ENCODE measurements at regions not wholly inside any gene's neighbourhood (a gene's known extent, or its start where the extent isn't known, plus 50 kb on each side); places are given as distances from the start of the nearest gene placed in this dataset.

DNA sequence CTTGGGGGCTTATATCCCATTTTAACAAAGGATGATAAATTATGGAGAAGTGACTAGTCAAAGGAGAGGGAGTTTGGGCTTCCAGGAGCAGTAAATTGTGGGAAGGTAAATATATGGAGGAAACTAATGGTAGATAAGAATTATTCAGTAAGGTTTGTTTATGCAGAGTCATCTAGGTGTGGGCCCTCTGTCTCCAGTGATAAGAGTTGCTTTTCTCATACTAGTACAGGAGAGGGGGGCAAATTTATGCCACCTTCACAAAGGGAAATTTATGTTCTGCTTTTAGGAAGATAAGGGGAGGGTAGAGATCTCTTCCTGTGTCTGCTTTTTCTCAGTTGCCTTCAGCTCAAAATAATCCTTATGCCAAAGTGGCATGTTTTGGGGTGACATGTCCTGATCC lies 383.7 kb upstream of the PPP2R3A start (continued):
- TF ChIP-seq, protein P1, sequence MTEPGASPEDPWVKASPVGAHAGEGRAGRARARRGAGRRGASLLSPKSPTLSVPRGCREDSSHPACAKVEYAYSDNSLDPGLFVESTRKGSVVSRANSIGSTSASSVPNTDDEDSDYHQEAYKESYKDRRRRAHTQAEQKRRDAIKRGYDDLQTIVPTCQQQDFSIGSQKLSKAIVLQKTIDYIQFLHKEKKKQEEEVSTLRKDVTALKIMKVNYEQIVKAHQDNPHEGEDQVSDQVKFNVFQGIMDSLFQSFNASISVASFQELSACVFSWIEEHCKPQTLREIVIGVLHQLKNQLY (CRISPR knock-in tag; conservative IDR thresholded peaks at IDR 0.05), result no peak
- no peak for TF ChIP-seq RBFOX2 (IDR thresholded peaks at IDR 0.05; ENCODE audit: low read depth, low read length)
- no peak for TF ChIP-seq SMARCB1 (IDR thresholded peaks at IDR 0.05; ENCODE audit: insufficient read length, low read depth)
- TF ChIP-seq, protein P2, sequence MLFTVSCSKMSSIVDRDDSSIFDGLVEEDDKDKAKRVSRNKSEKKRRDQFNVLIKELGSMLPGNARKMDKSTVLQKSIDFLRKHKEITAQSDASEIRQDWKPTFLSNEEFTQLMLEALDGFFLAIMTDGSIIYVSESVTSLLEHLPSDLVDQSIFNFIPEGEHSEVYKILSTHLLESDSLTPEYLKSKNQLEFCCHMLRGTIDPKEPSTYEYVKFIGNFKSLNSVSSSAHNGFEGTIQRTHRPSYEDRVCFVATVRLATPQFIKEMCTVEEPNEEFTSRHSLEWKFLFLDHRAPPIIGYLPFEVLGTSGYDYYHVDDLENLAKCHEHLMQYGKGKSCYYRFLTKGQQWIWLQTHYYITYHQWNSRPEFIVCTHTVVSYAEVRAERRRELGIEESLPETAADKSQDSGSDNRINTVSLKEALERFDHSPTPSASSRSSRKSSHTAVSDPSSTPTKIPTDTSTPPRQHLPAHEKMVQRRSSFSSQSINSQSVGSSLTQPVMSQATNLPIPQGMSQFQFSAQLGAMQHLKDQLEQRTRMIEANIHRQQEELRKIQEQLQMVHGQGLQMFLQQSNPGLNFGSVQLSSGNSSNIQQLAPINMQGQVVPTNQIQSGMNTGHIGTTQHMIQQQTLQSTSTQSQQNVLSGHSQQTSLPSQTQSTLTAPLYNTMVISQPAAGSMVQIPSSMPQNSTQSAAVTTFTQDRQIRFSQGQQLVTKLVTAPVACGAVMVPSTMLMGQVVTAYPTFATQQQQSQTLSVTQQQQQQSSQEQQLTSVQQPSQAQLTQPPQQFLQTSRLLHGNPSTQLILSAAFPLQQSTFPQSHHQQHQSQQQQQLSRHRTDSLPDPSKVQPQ (CRISPR knock-in tag; IDR thresholded peaks at IDR 0.05; ENCODE audit: borderline replicate concordance), result no peak
- TF ChIP-seq, protein P3, sequence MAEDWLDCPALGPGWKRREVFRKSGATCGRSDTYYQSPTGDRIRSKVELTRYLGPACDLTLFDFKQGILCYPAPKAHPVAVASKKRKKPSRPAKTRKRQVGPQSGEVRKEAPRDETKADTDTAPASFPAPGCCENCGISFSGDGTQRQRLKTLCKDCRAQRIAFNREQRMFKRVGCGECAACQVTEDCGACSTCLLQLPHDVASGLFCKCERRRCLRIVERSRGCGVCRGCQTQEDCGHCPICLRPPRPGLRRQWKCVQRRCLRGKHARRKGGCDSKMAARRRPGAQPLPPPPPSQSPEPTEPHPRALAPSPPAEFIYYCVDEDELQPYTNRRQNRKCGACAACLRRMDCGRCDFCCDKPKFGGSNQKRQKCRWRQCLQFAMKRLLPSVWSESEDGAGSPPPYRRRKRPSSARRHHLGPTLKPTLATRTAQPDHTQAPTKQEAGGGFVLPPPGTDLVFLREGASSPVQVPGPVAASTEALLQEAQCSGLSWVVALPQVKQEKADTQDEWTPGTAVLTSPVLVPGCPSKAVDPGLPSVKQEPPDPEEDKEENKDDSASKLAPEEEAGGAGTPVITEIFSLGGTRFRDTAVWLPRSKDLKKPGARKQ (CRISPR knock-in tag; IDR thresholded peaks at IDR 0.05), result no peak
- TF ChIP-seq, protein P4, sequence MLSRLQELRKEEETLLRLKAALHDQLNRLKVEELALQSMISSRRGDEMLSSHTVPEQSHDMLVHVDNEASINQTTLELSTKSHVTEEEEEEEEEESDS (CRISPR knock-in tag; IDR thresholded peaks at IDR 0.05), result no peak
- TF ChIP-seq SAP30 (IDR thresholded peaks at IDR 0.05; ENCODE audit: borderline replicate concordance, insufficient read depth, low read depth, low read length, poor library complexity, severe bottlenecking), result no peak
- TF ChIP-seq RBM22 (IDR thresholded peaks at IDR 0.05; ENCODE audit: low read depth, low read length, poor library complexity, severe bottlenecking), result no peak
- peak; percentile 83 for TF ChIP-seq SOX6 (IDR thresholded peaks at IDR 0.05)
- no peak for TF ChIP-seq CEBPB (tag; IDR thresholded peaks at IDR 0.05)
- TF ChIP-seq POU5F1 (IDR thresholded peaks at IDR 0.05; ENCODE audit: borderline replicate concordance, low read depth, low read length, partially characterized antibody), result no peak
- no peak for TF ChIP-seq SP2 (IDR thresholded peaks at IDR 0.05; ENCODE audit: extremely low read depth, low read depth, low read length, poor library complexity, severe bottlenecking)
- no peak for TF ChIP-seq SETDB1 (IDR thresholded peaks at IDR 0.05; ENCODE audit: low read length)
- no peak for TF ChIP-seq BRD9 (IDR thresholded peaks at IDR 0.05; ENCODE audit: low read depth, partially characterized antibody)
- peak; percentile 16; the same call in 1 of the 2 replicates for TF ChIP-seq JUND (IDR thresholded peaks at IDR 0.05; ENCODE audit: borderline replicate concordance, low read depth, low read length)
- TF ChIP-seq JUND (tag; IDR thresholded peaks at IDR 0.05; ENCODE audit: borderline replicate concordance, low read depth, low read length), result no peak; the same call in 2 of the 3 replicates
- peak; percentile 93 for TF ChIP-seq CBFA2T3 (IDR thresholded peaks at IDR 0.05)
- TF ChIP-seq KAT7 (CRISPR knock-in tag; IDR thresholded peaks at IDR 0.05; ENCODE audit: borderline replicate concordance), result no peak

Data from K562 (cell line).